Activated CD8-positive, alpha-beta memory T cell treated with anti-CD3 and anti-CD28 coated beads for 1 hour (primary cell): ENCODE measurements at regions not wholly inside any gene's neighbourhood (a gene's known extent, or its start where the extent isn't known, plus 50 kb on each side); places are given as distances from the start of the nearest gene placed in this dataset.
"Not testable (repeated sequence)": the region's sequence is repeated elsewhere in the genome, so short reads cannot be mapped to it uniquely, and the experiment has no call there.

Experiments used
- DNase-seq, 2 donors: peaks; one replicate each; pipeline ENCODE4 v3.0.0-alpha.2; 2020; ENCODE audit warnings: low read depth in 1 of 2; ENCODE audit errors: extremely low read depth in 1 of 2

GRCh38 chr6:6747371-6747770, 158.9 kb downstream of the LY86 start:
- DNase-seq: no peak

- DNase-seq: no peak
Measured at GRCh38 chr6:6748001-6748400, 159.5 kb downstream of the LY86 start.

- no peak for DNase-seq
Measured at GRCh38 chr6:6749702-6750491, 161.4 kb downstream of the LY86 start.

GRCh38 chr6:6750594-6751265, 162.2 kb downstream of the LY86 start:
- DNase-seq: no peak

- no peak for DNase-seq
Measured at GRCh38 chr6:6751266-6751596, 162.7 kb downstream of the LY86 start.

GRCh38 chr6:6751619-6752023, 163.1 kb downstream of the LY86 start:
- DNase-seq: no peak

GRCh38 chr6:6752129-6752528, 163.6 kb downstream of the LY86 start:
- no peak for DNase-seq

GRCh38 chr6:6753301-6753700, 164.8 kb downstream of the LY86 start:
- DNase-seq: no peak

- no peak for DNase-seq
Measured at GRCh38 chr6:6756526-6756925, 168.0 kb downstream of the LY86 start.

GRCh38 chr6:6758546-6758914, 170.0 kb downstream of the LY86 start:
- no peak for DNase-seq

- DNase-seq: no peak
Measured at GRCh38 chr6:6758915-6759654, 170.6 kb downstream of the LY86 start.

GRCh38 chr6:6760002-6760401, 171.5 kb downstream of the LY86 start:
- no peak for DNase-seq

GRCh38 chr6:6762566-6762965, 174.0 kb downstream of the LY86 start:
- not testable (repeated sequence) for DNase-seq

GRCh38 chr6:6764764-6765434, 176.4 kb downstream of the LY86 start:
- no peak for DNase-seq

- no peak for DNase-seq
Measured at GRCh38 chr6:6766230-6766905, 177.8 kb downstream of the LY86 start.

- DNase-seq: no peak
Measured at GRCh38 chr6:6769466-6769865, 180.9 kb downstream of the LY86 start.

- no peak for DNase-seq
Measured at GRCh38 chr6:6771224-6771945, 182.9 kb downstream of the LY86 start.

GRCh38 chr6:6771964-6772363, 183.4 kb downstream of the LY86 start:
- no peak for DNase-seq

GRCh38 chr6:6772751-6773150, 184.2 kb downstream of the LY86 start:
- DNase-seq: no peak

GRCh38 chr6:6775074-6775473, 186.6 kb downstream of the LY86 start:
- DNase-seq: no peak
